ENCODE measurements at regions not wholly inside any gene's neighbourhood (a gene's known extent, or its start where the extent isn't known, plus 50 kb on each side); places are given as distances from the start of the nearest gene placed in this dataset.

DNA sequence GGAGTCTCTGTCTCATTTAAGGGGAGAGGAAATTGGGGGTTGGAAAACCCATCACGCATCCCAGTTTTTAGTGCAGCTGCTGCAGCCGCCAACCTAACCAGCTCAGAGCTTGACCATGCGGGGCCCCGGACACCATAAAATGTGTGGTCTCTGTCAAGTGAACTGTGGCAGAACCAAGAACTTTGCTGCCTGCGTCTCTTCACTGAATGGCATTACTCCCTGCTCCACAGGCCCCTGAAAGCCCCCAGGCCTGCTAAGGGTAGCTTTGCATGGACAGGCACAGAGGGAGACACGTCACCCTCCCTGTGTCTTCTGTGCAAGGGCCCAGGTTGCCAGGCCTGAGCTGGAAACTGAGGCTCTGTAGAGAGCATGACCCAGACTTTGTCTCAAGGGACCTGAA, 144.6 kb upstream of the GPR26 start:
- no peak for ATAC-seq
- TF ChIP-seq TOX (CRISPR knock-in tag; IDR thresholded peaks at IDR 0.05; ENCODE audit: borderline replicate concordance) (no peak), ZFP30 (CRISPR knock-in tag; IDR thresholded peaks at IDR 0.05) (no peak), BACH2 (CRISPR knock-in tag; IDR thresholded peaks at IDR 0.05; ENCODE audit: borderline replicate concordance) (no peak)

DNA sequence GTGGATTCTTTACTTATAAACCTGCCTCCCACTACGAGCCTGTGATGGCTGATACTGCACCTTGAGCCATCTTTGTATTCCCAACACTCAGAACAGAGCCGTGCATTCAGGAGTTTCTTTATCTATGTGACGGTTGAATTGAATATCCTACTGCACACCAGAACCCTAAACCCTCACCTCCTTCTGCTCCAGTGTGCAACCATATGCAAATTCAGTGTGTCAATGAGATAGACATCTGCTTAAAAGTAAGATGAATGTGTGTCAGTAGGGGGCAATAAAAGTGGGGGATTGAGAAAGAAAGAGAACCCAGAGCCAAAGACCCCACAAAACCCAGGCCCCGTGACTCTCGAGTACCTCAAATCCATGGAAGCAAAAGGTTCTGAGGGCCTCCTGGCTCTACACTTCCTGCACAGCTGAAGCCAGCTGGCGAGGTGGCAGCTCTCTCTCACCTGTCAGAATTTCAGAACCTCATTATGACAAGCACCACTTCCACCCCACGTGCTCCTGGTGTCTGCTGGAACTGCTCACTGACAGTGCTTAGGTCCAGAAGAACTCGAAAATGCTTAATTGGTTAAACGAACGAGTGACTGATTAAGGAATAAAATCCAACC, 143.3 kb upstream of the GPR26 start:
- no peak for ATAC-seq
- no peak for TF ChIP-seq CSDC2 (CRISPR knock-in tag; IDR thresholded peaks at IDR 0.05)
- no peak for TF ChIP-seq TSHZ2 (CRISPR knock-in tag; IDR thresholded peaks at IDR 0.05)
- TF ChIP-seq, protein P1, sequence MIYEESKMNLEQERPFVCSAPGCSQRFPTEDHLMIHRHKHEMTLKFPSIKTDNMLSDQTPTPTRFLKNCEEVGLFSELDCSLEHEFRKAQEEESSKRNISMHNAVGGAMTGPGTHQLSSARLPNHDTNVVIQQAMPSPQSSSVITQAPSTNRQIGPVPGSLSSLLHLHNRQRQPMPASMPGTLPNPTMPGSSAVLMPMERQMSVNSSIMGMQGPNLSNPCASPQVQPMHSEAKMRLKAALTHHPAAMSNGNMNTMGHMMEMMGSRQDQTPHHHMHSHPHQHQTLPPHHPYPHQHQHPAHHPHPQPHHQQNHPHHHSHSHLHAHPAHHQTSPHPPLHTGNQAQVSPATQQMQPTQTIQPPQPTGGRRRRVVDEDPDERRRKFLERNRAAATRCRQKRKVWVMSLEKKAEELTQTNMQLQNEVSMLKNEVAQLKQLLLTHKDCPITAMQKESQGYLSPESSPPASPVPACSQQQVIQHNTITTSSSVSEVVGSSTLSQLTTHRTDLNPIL (CRISPR knock-in tag; IDR thresholded peaks at IDR 0.05; ENCODE audit: low read depth), result no peak
- no peak for TF ChIP-seq ARNTL (CRISPR knock-in tag; IDR thresholded peaks at IDR 0.05; ENCODE audit: borderline replicate concordance, low read depth)
- no peak for TF ChIP-seq TCF4 (CRISPR knock-in tag; IDR thresholded peaks at IDR 0.05; ENCODE audit: borderline replicate concordance)
- TF ChIP-seq SNAI2 (CRISPR knock-in tag; IDR thresholded peaks at IDR 0.05), result no peak
- TF ChIP-seq OSR1 (CRISPR knock-in tag; IDR thresholded peaks at IDR 0.05), result no peak
- no peak for TF ChIP-seq ZNF8 (CRISPR knock-in tag; IDR thresholded peaks at IDR 0.05)
- no peak for TF ChIP-seq ZNF565 (CRISPR knock-in tag; conservative IDR thresholded peaks at IDR 0.05; ENCODE audit: low read depth)

DNA sequence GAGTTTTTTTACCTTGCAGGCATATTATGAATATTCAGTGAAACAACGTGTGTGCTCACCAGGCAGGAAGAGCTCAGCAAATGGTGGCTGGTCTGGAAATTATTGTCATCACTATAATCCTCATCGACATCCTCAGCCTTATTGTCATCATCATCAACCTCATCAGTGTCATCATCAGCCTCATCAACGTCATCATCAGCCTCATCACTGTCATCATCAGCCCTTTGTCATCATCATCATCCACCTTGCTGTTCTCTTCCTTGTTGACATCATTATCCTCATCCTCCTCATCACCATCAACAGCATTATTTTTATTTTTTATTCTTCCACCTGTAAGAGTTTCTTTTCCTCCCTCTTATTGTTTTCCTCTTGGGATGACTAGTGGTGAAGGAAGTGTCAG, 142.3 kb upstream of the GPR26 start:
- TF ChIP-seq, protein P1 (CRISPR knock-in tag; IDR thresholded peaks at IDR 0.05; ENCODE audit: low read depth), result no peak
- TF ChIP-seq TOX (CRISPR knock-in tag; IDR thresholded peaks at IDR 0.05; ENCODE audit: borderline replicate concordance) (no peak), ZNF565 (CRISPR knock-in tag; conservative IDR thresholded peaks at IDR 0.05; ENCODE audit: low read depth) (no peak), ISL1 (CRISPR knock-in tag; IDR thresholded peaks at IDR 0.05) (no peak)
- ATAC-seq, result no peak

GRCh38 chr10:123526356-123527064, 139.6 kb upstream of the GPR26 start:
- no peak for ATAC-seq
- no peak for TF ChIP-seq ISL1 (CRISPR knock-in tag; IDR thresholded peaks at IDR 0.05)
- TF ChIP-seq RARB (CRISPR knock-in tag; IDR thresholded peaks at IDR 0.05), result no peak
- TF ChIP-seq, protein P2, sequence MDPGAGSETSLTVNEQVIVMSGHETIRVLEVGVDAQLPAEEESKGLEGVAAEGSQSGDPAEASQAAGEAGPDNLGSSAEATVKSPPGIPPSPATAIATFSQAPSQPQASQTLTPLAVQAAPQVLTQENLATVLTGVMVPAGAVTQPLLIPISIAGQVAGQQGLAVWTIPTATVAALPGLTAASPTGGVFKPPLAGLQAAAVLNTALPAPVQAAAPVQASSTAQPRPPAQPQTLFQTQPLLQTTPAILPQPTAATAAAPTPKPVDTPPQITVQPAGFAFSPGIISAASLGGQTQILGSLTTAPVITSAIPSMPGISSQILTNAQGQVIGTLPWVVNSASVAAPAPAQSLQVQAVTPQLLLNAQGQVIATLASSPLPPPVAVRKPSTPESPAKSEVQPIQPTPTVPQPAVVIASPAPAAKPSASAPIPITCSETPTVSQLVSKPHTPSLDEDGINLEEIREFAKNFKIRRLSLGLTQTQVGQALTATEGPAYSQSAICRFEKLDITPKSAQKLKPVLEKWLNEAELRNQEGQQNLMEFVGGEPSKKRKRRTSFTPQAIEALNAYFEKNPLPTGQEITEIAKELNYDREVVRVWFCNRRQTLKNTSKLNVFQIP (CRISPR knock-in tag; IDR thresholded peaks at IDR 0.05; ENCODE audit: borderline replicate concordance, low read depth), result no peak
- TF ChIP-seq ZC3H10 (CRISPR knock-in tag; IDR thresholded peaks at IDR 0.05), result no peak
- TF ChIP-seq, protein P1 (CRISPR knock-in tag; IDR thresholded peaks at IDR 0.05; ENCODE audit: low read depth), result no peak
- TF ChIP-seq TOX (CRISPR knock-in tag; IDR thresholded peaks at IDR 0.05; ENCODE audit: borderline replicate concordance), result no peak
- no peak for TF ChIP-seq ARNTL (CRISPR knock-in tag; IDR thresholded peaks at IDR 0.05; ENCODE audit: borderline replicate concordance, low read depth)
- no peak for TF ChIP-seq ESRRG (CRISPR knock-in tag; IDR thresholded peaks at IDR 0.05)

Measured in SK-N-SH treated with all-trans-retinoic acid at 6 μM for 48 hours (cell line).